NCI-H128 (cell line): ENCODE measurements at regions not wholly inside any gene's neighbourhood (a gene's known extent, or its start where the extent isn't known, plus 50 kb on each side); places are given as distances from the start of the nearest gene placed in this dataset.

ENCODE experiments used
- DNase-seq: peaks from one replicate; lab custom pipeline; 2025; ENCODE audit not compliant: unreplicated experiment; lab: John Stamatoyannopoulos, UW

DNA sequence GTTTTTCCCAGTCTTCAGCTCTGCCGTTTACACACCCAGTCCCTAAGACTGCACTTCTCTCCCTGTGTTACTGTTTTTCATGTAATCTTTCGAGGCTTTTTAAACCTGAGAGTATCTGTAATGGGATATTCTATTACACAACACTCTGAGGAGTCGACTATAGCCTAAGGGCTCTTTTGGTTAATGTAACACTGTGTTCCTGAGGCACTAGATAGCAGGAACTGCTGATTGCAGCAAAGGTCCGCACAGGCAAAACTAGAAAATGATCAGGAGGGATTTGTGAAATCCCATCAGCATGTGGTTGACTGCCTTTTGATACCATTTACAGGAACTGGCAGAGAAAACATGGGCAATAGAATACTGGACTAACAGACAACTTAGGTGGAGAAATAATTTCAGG lies 512.3 kb upstream of the RAG2 start:
- DNase-seq = no peak

DNA sequence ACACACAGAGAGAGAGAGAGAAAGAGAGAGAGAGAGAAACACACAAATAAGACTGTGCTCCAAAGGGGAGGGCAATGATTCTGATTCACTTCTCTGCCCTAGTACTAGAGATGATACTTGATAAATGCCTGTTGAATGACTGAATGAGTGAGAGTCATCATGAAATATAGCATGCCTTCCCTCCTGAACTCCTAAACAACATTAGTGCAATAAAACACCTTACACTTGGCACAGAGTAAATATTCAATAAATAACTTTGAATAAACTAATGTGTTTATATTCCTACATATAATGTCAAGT lies 511.2 kb upstream of the RAG2 start:
- DNase-seq = no peak

DNA sequence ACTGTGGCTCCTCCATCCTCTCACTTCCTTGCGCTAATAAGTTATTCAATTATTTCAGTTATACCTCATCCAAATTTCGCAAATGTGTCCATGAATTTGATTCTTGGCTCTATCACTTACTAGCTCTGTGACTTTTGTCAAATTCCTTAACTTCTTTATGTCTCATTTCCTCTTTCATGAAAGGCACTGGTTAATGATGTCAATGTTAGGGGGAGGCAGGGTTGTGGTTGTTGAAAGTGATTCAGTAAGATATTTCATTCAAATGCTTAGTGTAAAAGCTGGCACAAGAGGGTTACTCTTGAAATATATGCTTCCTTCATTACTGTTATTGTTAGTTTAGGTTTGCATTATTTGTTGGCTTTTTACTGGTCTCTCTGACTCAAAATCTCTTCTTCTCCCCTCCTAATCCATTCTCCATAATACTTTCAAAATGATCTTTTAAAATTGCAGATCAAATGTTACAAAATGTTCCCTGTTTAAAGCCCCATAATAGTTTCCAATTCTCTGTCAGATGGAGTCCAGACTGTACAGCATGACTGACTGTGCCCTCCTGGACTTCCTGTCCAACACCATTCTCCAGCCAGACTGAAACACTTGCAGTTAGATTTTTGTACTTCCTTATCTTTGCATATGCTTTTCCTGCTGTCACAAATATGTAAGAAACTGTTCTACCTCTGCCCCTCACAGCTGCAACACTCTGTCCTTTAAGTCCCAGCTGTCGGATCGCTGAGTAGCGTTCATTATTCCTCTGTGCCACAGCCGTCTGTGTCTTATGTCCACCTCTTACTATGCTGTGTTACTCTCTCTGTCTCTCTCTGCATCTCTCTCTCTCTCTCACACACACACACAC lies 510.6 kb upstream of the RAG2 start:
- DNase-seq = no peak

DNA sequence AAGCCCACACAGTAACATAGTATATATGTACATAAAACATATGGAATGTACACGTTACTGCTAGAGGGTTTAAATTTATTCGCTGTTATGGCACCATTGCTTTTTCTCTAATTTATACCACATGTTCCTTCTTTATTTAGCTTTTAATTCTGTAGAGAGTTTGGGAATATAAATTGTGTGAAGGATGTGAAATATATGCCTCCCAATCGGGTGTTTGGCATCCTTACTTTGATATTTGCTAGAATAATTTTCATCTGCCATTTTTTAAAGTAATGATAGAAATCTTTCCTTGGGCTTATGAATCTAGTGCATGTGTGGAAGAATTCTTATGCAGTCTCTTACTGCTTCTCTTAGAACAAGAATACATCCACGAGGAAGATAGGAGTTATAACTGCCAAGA lies 509.8 kb upstream of the RAG2 start:
- no peak for DNase-seq

DNA sequence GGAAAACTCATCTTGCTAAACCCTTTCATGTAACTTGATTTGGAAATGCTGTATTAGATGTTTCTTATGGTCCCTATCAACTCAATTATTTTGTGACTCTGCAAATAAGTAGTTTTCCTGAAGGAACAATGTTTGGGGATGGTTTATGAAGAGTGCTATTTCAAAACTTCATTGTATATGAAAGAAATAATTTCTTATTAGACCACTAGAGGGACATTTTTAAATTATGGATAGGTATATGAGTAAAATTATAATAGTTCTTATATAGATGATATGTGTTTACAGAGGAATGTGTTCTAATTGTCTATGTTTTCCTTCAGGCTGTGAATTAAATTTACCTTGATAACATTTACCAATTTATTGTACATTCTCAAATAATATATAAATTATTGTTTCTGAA lies 509.4 kb upstream of the RAG2 start:
- DNase-seq = no peak

DNA sequence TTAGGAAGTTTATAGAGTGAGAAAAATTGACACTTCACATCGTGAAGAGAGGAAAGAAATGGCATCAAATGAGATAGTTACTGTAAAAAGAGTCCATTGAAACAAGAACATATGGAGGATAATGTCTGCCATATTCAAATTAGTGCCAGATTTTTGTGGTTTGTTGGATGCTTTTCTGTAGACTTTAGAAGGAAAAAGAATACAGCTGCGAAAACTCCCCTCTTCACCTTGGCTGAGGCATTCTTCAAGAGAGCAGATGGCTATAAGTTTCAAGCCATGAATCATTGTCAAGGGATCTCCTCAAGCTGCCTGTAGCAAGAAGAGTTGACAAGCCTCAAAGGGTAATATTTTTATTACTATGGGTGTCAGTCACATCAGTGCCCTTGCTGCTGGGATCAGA lies 507.4 kb upstream of the RAG2 start:
- DNase-seq = no peak

DNA sequence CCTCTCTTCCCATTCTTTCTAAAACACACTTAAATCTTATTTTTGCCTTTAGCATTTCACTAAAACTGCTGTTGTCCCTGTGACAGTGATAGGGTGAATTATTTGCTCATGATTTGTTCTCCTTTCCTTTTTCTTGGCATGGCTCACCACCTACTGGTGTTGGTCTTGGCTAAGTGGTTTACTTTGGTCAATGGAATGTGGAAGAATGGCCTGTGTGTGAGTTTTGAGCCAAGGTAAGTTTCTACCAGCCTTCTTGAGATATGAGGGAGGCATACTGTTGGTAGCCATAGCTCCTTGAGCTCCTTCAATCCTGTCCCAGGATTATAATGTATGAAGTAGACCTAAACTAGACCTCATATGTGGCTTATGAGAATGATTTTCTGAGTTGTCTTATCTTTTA lies 506.3 kb upstream of the RAG2 start:
- DNase-seq = no peak

DNA sequence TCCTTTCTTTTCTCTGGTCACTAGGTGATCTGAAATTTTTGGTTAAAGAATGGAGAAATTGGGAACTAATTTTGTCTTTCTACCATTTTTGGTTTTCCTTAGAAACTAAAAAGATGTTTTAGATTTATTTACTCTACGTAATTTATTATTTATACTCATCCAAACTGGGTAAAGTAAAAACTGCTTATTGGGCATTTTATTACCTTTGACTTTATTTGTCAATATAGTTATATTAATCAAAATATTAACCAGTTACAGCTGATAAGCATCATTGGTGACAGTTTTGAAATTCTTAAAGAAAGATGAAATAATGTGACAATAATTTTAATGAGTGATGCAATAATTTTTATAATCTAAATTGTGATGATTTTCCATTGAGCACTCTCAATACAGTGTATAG lies 502.0 kb upstream of the RAG2 start:
- no peak for DNase-seq

DNA sequence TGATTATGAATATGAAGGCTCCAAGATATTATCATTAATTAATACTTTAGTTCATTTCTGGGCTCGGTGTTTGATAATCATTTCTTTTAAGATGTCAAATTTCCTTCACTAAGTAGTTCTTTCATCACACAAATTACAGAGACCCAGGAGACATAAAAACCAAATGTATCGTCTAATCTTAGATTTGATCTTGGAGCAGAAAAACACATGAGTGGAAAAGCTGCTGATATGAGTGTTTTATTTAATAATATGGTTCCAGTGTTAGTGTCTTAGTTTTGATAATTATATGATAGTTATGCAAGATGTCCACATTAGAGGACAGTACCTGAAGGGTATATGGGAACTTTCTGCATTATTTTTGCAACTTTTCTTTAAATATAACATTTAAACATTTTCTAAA lies 494.5 kb upstream of the RAG2 start:
- no peak for DNase-seq

DNA sequence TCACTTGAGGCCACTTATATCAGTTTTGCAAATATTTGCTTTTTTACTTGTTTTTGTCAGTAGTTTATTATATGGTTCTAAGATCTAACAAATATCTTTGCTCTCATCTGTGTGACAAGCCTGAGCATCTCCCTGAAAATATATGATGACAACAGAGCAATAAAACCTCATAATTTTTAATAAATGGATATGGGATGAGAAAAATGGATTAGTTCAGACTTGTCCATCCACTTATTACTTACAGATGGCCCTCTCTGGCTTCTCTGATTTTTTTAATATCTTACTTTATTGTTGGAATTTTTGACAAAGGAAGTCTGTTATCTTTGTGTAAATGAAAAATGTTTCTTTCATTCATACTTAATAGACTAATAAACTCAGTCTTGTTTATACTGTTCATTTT lies 491.4 kb upstream of the RAG2 start:
- no peak for DNase-seq

DNA sequence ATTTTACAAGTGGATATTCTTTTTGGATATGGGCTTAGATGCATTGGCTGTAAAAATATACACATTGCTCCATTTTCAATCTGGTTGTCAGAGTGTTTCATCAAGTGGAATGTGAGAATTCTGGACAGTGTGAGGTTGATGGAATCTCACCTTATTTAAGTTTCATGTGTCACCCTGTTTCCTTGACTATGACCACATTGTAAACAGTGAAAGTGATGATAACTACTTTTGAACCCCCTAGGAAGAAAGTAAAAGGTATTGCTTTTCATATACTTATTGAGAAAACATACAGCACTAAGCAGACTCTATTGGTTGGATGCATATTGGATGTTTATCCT lies 490.5 kb upstream of the RAG2 start:
- DNase-seq = no peak

DNA sequence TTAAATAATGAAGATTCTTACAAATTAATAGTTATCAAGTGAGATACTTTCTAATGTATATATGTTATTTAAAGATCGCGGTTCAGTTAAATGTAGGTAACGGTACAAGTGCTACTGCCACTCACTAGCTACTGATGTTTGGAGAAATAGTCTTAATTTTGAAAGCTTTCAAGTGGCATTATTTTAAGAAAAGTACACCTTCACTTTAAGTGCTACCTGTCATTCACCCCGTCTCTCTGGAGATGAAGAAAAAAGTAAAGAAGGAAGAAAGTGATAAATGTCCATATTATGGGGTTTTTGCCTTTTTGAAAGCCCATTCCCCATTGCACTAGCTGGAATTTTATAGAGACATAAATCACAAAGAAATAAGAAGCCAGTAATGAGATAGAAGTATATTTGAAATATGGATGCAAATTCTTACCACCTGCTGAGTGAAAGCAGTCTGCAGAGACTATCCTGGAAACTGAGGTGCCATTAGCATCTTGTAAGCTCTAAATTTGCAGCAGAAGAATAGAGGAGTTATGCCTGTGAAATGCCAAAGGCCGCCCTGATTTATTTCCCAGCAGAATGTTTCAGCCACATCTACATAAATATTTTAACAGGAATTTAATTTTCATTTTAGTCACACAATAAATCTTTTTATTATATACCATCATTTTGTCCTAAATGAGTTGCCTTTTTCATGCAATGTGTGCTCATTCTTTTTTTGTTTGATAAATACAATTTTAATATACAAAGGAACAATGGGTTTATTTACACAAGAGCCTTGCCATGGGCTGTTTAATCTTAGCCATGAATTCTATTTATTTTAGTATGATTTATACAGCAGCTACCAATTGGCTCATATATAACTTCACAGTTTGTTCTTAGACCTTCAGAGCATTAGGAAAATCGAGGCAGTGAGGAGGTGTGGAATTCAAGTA lies 489.9 kb upstream of the RAG2 start:
- no peak for DNase-seq

DNA sequence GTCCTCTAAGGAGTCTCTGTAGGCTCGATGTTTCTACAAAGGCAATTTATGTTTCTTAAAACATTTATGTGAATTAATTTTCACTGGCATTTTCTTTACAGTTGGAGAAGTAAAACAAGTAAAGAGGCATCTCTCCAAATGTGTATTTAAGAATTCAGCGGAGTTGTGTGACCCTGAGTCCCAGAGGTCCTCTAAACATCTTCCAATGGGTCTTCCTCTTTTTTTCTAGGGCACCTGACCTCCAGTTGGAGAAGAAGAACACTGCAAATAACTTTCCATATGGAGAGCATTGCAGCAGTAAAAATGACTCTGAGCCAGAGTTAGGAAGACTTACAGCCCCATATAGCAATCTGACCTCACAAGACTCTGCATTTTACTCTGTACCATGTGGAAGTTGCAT lies 480.5 kb upstream of the RAG2 start:
- DNase-seq = no peak

DNA sequence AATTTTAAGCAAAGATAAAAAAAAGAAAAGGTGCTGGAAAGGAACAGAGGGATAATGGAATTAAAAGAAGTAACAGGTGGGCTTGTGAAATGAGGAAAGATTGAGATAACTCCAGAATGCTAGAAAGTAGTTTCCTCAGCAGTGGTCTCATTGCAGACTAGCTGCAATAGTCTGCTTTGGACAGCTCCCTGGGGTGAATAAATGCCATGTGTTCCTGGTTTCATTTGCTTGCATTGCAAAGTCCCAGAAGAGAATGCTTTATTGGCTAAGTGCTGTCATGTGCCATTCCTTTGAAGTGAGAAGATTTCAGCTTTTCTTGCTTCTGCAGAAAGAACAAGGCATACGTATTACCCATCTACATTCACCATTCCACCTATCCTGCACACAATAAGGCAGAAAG lies 478.8 kb upstream of the RAG2 start:
- DNase-seq = no peak

DNA sequence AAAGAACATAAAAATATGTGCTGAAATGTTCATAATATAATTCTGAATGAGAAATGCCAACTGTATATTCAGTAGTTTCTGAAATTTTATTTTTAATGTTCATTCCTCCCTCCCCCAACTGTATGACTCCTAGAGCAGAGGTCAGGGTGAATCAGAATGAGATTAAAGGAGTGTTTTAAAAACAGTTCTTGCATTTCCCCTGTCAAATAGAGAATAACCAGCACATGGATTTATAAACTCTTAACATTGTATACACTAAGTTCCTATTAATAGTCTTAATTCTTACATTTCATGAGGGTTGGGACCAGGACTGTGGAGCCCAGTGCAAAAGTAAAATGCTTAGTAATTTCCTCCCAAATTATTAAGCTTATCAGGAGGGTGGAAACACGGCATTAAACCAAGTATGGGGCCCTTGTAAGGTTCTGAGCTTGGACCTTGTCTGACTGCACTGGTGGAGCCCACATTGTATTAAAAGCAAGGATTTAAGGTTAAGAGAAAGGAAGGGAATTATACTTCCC lies 474.6 kb upstream of the RAG2 start:
- no peak for DNase-seq

DNA sequence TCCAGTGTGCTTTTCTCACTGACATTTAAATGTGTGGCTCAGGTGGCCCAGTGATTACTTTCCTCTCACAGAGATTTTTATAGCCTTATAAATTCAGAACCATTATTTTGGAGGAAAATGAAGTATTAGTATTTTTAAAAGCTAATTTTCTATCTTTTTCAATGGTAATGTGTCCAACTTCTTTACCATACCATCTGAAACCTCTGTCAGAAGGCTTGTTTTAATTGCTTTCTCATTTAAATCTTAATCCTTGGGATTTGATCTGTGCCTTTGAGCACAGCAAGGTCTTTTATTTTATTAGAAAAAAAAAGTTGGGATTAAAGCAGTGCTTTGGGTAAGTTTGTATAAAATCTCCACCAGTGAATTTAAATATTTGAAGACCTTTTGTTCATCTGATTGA lies 452.3 kb upstream of the RAG2 start:
- no peak for DNase-seq

DNA sequence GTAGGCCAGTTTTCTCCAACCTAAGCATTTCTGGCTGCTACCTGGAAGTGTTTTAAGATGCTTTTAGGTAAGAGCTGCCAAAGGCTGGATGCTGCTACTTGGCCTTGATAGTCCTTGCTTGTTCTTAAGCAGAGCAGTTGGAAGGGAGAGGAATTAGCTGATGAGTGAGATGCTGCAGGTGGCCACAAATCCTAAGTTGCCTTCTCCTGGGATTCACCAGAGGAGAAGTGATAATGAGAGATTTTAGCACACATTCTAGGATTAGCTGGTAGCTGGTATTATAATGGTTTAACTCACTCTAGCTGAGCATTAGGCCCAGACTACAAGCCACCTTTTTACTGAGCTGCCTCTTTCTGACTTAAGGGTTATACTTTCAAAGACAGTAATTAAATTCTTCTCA lies 442.9 kb upstream of the RAG2 start:
- no peak for DNase-seq

DNA sequence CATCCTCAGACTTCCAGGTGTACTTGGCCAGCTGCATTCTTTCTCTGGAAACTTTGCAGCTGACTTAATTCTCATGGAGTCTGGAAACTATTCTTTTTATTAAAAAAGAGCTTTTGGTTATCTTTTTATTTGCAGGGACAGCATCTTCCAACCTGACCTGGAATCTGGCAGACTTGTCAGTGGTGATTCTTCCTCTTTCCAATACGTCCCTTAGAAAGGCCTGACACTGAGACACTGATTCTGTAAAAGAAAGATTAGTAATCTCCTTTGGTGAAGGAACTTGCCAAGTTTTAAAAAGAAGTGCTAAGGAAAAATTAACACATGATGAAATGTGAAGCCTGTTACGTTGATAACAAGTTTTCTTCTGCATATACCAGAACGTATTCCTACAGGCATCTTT lies 440.9 kb upstream of the RAG2 start:
- DNase-seq = no peak

DNA sequence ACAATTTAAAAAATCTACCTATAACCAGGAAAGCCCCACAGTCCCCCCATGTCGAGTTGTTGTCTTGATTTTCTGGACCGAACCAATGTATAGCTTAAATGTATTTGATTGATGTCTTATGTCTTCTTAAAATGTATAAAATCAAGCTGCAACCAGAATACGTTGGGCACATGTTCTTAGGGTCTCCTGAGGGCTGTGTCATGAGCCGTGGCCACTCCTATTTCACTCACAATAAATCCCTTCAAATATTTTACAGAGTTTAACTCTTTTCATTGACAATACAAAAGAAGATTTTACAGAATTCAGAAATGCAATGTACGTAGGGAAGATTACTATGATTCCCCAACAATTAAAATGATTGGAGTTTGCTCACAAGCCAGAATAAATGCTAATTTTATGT lies 428.7 kb upstream of the RAG2 start:
- no peak for DNase-seq

DNA sequence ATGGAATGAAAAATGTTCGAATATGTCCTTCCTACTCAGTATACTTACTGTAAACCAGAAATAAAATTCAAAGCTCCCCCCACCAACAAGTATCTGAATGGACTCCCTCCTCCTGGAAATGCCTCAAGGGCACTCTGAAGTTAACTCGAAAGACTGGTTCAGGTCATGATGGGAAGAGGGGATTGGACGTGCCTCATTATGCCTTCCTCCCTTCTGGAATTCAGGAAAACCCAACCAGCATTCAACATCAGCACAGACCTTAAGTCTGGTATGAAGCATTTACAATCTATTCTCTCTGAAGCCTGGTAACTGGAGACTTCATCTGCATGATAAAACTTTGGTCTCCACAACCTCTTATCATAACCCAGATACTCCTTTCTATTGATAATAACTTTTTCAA lies 428.3 kb upstream of the RAG2 start:
- no peak for DNase-seq

DNA sequence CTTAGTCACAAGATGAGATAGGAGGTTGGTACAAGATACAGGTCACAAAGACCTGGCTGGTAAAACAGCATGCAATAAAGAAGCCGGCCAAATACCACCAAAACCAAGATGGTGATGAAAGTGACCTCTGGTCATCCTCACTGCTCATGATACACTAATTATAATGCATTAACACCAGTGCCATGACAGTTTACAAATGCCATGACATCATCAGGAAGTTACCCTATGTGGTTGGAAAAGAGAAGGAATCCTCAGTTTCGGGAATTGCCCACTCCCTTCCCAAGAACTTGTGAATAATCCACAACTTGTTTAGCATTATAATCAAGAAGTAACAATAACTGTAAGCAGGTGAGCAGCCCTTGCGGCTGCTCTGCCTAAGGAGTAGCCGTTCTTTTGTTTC lies 408.5 kb upstream of the RAG2 start:
- no peak for DNase-seq

DNA sequence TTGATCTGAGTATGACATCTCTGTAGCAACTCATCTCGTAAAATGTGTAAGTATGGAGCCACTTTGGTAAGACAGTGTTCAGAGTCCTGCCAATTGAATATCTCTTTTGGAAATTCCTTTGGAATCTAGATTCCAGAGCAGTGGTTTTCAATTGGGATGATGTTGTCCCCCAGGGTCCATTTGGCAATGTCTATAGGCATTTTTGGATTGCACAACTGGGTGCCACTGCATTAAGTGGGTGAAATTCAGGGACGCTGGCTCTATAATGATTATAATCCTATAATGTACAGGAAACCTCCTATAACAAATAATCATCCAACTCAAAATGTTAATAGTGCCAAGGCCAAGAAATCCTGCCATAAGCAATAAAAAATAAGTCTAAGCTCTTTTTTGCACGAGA lies 404.8 kb upstream of the RAG2 start:
- no peak for DNase-seq
